Cardiac fibroblast (primary cell): ENCODE measurements at regions not wholly inside any gene's neighbourhood (a gene's known extent, or its start where the extent isn't known, plus 50 kb on each side); places are given as distances from the start of the nearest gene placed in this dataset.

Experiments used
- DNase-seq, 2 donors: peaks; one replicate each; pipeline versions ENCODE4 v3.0.0 to v3.0.0-alpha.2; 2010; ENCODE audit warnings: low read depth in 2 of 2
- H3K4me3 ChIP-seq, 2 donors: replicated peaks in 1 of 2; 1 replicate in 1 of 2; 2 replicates in 1 of 2; pipeline ENCODE4 v1.5.1; 2011; ENCODE audit warnings: low read depth in 2 of 2, low read length in 2 of 2, mild to moderate bottlenecking in 2 of 2, moderate library complexity in 1 of 2
- TF ChIP-seq, protein P1 (sequence below): IDR thresholded peaks from one replicate; pipeline ENCODE4 v1.5.1; 2011; ENCODE audit warnings: low read depth, mild to moderate bottlenecking, low read length, inconsistent platforms

DNA sequence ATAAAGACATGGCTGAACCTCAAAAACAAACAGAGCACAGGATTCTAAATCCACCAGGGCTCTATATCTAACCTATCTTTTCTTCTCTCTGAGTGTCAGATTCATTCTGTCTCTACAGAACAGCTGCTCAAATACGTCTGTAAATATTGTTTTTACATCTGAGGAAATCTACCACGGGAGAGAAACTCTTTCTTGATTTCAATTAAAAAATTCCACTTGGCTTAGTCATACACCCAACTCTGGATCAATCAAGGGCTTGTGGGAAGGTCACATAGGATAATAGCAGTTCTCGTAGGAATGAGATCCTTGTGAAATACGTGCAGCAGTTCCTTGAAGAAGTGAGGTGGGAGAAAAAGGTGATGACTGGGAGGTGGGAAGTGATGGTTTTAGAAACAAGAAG, 1355.7 kb upstream of the ADGRL2 start:
- H3K4me3 ChIP-seq = no peak overlapping the region
- TF ChIP-seq, protein P1, sequence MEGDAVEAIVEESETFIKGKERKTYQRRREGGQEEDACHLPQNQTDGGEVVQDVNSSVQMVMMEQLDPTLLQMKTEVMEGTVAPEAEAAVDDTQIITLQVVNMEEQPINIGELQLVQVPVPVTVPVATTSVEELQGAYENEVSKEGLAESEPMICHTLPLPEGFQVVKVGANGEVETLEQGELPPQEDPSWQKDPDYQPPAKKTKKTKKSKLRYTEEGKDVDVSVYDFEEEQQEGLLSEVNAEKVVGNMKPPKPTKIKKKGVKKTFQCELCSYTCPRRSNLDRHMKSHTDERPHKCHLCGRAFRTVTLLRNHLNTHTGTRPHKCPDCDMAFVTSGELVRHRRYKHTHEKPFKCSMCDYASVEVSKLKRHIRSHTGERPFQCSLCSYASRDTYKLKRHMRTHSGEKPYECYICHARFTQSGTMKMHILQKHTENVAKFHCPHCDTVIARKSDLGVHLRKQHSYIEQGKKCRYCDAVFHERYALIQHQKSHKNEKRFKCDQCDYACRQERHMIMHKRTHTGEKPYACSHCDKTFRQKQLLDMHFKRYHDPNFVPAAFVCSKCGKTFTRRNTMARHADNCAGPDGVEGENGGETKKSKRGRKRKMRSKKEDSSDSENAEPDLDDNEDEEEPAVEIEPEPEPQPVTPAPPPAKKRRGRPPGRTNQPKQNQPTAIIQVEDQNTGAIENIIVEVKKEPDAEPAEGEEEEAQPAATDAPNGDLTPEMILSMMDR = no peak
- DNase-seq = no peak

DNA sequence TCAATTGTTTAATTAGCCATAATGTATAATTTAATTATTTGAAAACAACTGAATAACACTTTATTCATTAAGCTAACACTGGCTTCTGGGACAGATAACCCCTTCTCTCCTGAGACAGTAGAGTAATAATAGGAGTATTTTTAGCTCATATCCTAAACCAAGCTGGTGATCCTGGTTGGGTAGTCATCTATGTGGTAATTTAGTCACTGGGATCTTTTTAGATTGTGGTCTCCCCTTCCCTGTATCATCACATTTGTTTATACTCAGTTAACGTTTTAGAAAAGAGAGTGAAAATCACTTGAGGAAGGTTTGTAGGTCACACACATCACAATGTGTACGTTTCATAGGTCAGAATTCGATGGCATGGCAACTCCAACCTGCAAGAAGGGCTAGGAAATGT, 1356.6 kb upstream of the ADGRL2 start:
- TF ChIP-seq, protein P1 = no peak
- H3K4me3 ChIP-seq = no peak overlapping the region
- DNase-seq = no peak

- H3K4me3 ChIP-seq = no peak overlapping the region
- TF ChIP-seq, protein P1 = no peak
- no peak for DNase-seq
Observed at GRCh38 chr1:80441664-80442063, 1359.1 kb upstream of the ADGRL2 start.

DNA sequence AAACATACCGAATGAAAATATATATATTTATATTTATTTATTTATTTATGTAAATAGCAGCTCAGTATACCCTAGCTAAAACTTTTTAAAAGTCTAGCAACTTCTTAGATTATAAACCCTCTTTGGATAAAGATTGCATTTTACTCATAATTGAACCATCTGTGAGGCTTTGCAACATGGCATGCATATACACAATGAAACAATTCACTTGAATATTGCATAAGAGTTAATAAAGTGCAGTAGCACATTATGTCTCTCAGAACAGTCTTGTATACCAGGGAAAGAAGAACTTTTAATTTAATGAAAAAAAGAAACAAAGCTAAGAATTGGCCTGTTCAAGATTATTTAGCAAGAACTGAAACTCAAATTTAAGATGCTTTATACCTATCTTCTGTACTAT, 1363.9 kb upstream of the ADGRL2 start:
- TF ChIP-seq, protein P1 = no peak
- no peak overlapping the region for H3K4me3 ChIP-seq
- no peak for DNase-seq

DNA sequence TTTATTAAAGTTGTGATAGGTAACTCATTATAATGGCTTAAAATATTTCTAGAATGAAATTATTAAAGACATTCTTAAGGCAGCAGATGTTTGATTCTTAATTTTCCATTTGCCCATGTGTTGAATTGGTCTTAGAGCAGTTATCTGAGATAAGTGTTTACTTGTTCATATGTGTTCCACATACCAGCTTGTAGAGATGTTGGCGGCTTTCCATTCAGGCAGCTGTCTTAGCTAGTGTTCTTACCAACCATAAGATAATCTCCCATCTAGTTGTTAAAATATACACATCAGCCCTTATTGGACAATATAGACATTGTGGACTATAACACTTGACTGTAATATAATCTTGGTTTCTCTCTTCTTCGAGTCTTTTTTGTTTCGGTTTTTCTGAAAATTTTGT, 1372.9 kb upstream of the ADGRL2 start:
- DNase-seq = peak in 1 of 2 donors; percentile 33
- TF ChIP-seq, protein P1 = no peak
- H3K4me3 ChIP-seq = no peak overlapping the region

DNA sequence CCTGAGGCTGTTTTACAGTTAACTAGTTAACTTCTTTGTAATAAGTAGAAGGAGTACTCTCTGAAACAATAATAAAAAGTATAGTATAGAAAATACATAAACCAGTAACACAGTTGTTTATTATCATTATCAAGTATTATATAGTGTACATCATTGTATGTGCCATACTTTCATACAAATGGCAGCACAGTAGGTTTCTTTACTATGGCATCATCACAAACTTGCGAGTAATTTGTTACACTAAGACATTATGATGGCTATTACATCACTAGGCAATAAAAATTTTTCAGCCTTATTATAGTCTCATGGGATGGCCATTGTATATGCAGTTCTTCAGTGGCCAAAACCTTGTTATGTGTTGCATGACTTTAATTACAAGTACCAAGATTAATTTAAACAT, 1376.5 kb upstream of the ADGRL2 start:
- TF ChIP-seq, protein P1 = no peak
- no peak overlapping the region for H3K4me3 ChIP-seq
- no peak for DNase-seq

DNA sequence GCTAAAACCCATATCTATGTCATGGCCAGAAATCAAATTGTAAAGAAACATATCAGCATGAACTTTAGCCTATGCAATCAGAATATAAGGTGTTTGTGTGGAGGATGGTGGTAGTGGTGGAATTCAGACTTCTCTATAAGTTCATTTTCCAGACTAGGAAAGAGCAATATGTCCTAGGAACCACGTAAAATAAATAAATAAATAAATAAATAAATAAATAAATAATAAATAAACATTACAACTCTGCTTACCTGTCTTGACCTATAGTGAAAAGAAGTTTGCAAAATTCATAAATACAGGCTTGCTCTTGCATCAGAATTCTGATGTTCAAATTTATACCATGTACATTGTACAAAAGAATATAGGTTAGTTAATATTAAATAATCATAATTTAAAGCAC, 1382.6 kb upstream of the ADGRL2 start:
- no peak for DNase-seq
- H3K4me3 ChIP-seq = no peak overlapping the region
- TF ChIP-seq, protein P1 = no peak
